GM23248 (cell line): ENCODE measurements at regions not wholly inside any gene's neighbourhood (a gene's known extent, or its start where the extent isn't known, plus 50 kb on each side); places are given as distances from the start of the nearest gene placed in this dataset.

ENCODE experiments used
- DNase-seq: peaks from one replicate; pipeline ENCODE4 v3.0.0-alpha.2; 2015
- H2AFZ ChIP-seq: fragments of 200-600 bp; sonication (generic); 2 replicates; pipeline ENCODE4 v1.6.1; 2016; ENCODE audit warnings: antibody characterized with exemption
- H3F3A ChIP-seq: fragments of 200-600 bp; sonication (generic); 2 replicates; pipeline ENCODE4 v1.6.1; 2016; ENCODE audit warnings: mild to moderate bottlenecking, antibody characterized with exemption, mixed run types; ENCODE audit not compliant: insufficient read depth
- H3K27ac ChIP-seq: fragments of 200-600 bp; sonication (generic); 2 replicates; pipeline ENCODE4 v1.5.1; 2016; ENCODE audit warnings: mild to moderate bottlenecking
- H3K27me3 ChIP-seq: fragments of 200-600 bp; sonication (generic); replicated peaks from 2 replicates; pipeline ENCODE4 v1.6.1; 2016; ENCODE audit warnings: mild to moderate bottlenecking; ENCODE audit not compliant: insufficient read depth
- H3K36me3 ChIP-seq: fragments of 200-600 bp; sonication (generic); 2 replicates; pipeline ENCODE4 v1.6.1; 2016; ENCODE audit warnings: low read depth, mild to moderate bottlenecking
- H3K4me1 ChIP-seq: fragments of 200-600 bp; sonication (generic); 2 replicates; pipeline ENCODE4 v1.6.1; 2016; ENCODE audit warnings: mild to moderate bottlenecking; ENCODE audit not compliant: insufficient read depth
- H3K4me2 ChIP-seq: fragments of 200-600 bp; sonication (generic); one replicate; pipeline ENCODE4 v1.6.1; 2016; ENCODE audit warnings: mild to moderate bottlenecking; ENCODE audit not compliant: unreplicated experiment
- H3K4me3 ChIP-seq: fragments of 200-600 bp; sonication (generic); 2 replicates; pipeline ENCODE4 v1.5.1; 2016; ENCODE audit warnings: mild to moderate bottlenecking
- H3K79me2 ChIP-seq: fragments of 200-600 bp; sonication (generic); 2 replicates; pipeline ENCODE4 v1.6.1; 2016; ENCODE audit warnings: mild to moderate bottlenecking; ENCODE audit not compliant: insufficient read depth
- H3K9ac ChIP-seq: fragments of 200-600 bp; sonication (generic); 2 replicates; pipeline ENCODE4 v1.6.1; 2016; ENCODE audit warnings: mild to moderate bottlenecking
- H3K9me2 ChIP-seq: fragments of 200-600 bp; sonication (generic); 2 replicates; pipeline ENCODE4 v1.6.1; 2016; ENCODE audit warnings: mixed run types, mild to moderate bottlenecking, moderate library complexity; ENCODE audit not compliant: insufficient read depth
- H3K9me3 ChIP-seq: fragments of 200-600 bp; sonication (generic); one replicate; pipeline ENCODE4 v1.6.1; 2017; ENCODE audit warnings: low read depth
- H4K20me1 ChIP-seq: fragments of 200-600 bp; sonication (generic); 2 replicates; pipeline ENCODE4 v1.6.0; 2016; ENCODE audit not compliant: insufficient read depth
- EZH2 ChIP-seq: fragments of 200-600 bp; sonication (generic); IDR thresholded peaks from 2 replicates; pipeline ENCODE4 v1.6.1; 2018; ENCODE audit warnings: antibody characterized with exemption, mild to moderate bottlenecking; ENCODE audit not compliant: insufficient read depth, poor library complexity, severe bottlenecking
- EZH2phosphoT487 ChIP-seq: fragments of 200-600 bp; sonication (generic); IDR thresholded peaks from 2 replicates; pipeline ENCODE4 v1.6.1; 2018; ENCODE audit warnings: antibody characterized with exemption, moderate library complexity, mild to moderate bottlenecking, low read depth; ENCODE audit not compliant: insufficient read depth
- WGBS, 2 experiments: methylation state at CpG; one replicate each; pipeline ENCODE4 v1.1.6; 2015 to 2017; ENCODE audit warnings: low lambda C conversion rate in 2 of 2, low coverage in 1 of 2; ENCODE audit errors: missing lambda C conversion rate in 2 of 2; 5-methylcytosine and 5-hydroxymethylcytosine counted together
- in situ Hi-C: fragments of 300-500 bp; cut with MboI; formaldehyde crosslinking; loops from 2 replicates; pipeline ENCODE4 v1.15.0; 2020

- Histone ChIP-seq H4K20me1 (no peaks in the 10 kb centered on the region), H3K4me3 (no peak overlapping the region), H3K9me2 (no peaks in the 10 kb centered on the region), H3F3A (no peaks in the 10 kb centered on the region), H3K4me2 (no peak overlapping the region), H3K9ac (no peak overlapping the region), H2AFZ (no peak overlapping the region), H3K9me3 (no peaks in the 10 kb centered on the region), H3K79me2 (no peaks in the 10 kb centered on the region), H3K36me3 (no peaks in the 10 kb centered on the region), H3K4me1 (no peaks in the 10 kb centered on the region), H3K27me3 (no peaks in the 10 kb centered on the region), H3K27ac (no peak overlapping the region)
- no peak for DNase-seq
- WGBS, 2 experiments: 60 to 62% methylated on average over 5 of the region's 5 CpGs
- TF ChIP-seq EZH2 (no peak), EZH2phosphoT487 (no peak)
- in situ Hi-C loops: no loop called here
Observed at GRCh38 chr1:30540611-30541192, 182.7 kb downstream of the MATN1 start.

GRCh38 chr1:30539884-30540283, 183.5 kb downstream of the MATN1 start:
- no peaks in the 10 kb centered on the region for H4K20me1 ChIP-seq
- WGBS, 2 experiments: 72 to 83% methylated on average over 6 of the region's 6 CpGs
- no peak overlapping the region for H2AFZ ChIP-seq
- H3K9me2 ChIP-seq: no peaks in the 10 kb centered on the region
- H3K9ac ChIP-seq: no peak overlapping the region
- DNase-seq: no peak
- no peaks in the 10 kb centered on the region for H3K27me3 ChIP-seq
- no peak overlapping the region for H3K27ac ChIP-seq
- H3K9me3 ChIP-seq: no peaks in the 10 kb centered on the region
- H3K4me3 ChIP-seq: no peak overlapping the region
- no peaks in the 10 kb centered on the region for H3K4me1 ChIP-seq
- H3F3A ChIP-seq: no peaks in the 10 kb centered on the region
- no peaks in the 10 kb centered on the region for H3K36me3 ChIP-seq
- TF ChIP-seq EZH2phosphoT487: no peak
- no peak for TF ChIP-seq EZH2
- in situ Hi-C loops: no loop called here
- H3K79me2 ChIP-seq: no peaks in the 10 kb centered on the region
- no peak overlapping the region for H3K4me2 ChIP-seq

DNA sequence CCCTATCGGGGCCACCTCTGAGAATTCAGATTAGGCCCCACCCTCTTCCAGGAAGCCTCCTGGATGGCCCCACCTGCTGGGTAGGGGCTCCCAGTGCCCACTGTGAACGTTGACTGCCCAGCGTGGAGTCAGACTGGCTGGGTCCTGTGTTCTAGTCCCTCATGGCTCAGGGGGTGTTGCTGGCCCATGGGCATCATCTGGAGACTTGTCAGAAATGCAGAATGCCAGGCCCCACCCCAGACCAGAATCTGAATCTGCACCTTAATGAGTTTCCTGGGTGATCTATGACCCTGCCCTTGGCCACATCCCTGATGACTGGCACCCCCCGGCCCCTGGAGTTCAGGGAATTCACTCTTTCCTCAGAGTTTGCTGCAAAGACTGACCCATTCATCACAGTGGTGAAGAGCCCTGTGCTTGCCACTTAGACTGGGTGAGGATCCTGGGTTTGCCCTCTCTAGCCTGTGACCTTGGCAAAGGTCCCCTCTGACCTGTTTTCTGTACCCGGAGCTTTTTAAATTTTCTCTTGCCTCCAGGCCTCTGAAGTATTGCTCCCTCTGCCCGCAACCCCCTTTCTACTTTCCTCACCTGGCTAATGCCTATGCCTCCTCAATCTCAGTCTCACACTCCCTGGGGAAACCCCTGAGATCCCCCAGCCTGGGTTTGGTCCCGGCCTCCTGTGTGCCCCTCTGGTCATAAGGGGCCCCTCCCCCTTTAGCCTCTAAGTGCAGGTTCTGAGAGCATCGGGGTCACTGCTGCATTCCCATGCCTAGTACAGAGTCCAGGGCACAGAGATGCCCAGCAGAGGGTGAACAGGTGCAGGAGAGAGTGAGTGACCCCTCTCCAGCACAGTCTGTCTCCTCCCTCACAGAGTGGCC, 184.2 kb downstream of the MATN1 start:
- 53 to 55% methylated on average over 8 of the region's 8 CpGs for WGBS, 2 experiments
- no peak overlapping the region for H3K9ac ChIP-seq
- H4K20me1 ChIP-seq: no peaks in the 10 kb centered on the region
- H3K79me2 ChIP-seq: no peaks in the 10 kb centered on the region
- no peaks in the 10 kb centered on the region for H3K9me2 ChIP-seq
- H3K27ac ChIP-seq: no peak overlapping the region
- no peaks in the 10 kb centered on the region for H3K36me3 ChIP-seq
- H3K9me3 ChIP-seq: no peaks in the 10 kb centered on the region
- no peaks in the 10 kb centered on the region for H3K27me3 ChIP-seq
- H3F3A ChIP-seq: no peaks in the 10 kb centered on the region
- H3K4me2 ChIP-seq: no peak overlapping the region
- DNase-seq: no peak
- no peak for TF ChIP-seq EZH2
- no peak for TF ChIP-seq EZH2phosphoT487
- in situ Hi-C loops: no loop called here
- H2AFZ ChIP-seq: no peak overlapping the region
- H3K4me3 ChIP-seq: no peak overlapping the region
- no peaks in the 10 kb centered on the region for H3K4me1 ChIP-seq

GRCh38 chr1:30538226-30538992, 185.0 kb downstream of the MATN1 start:
- Histone ChIP-seq H3K4me1 (no peaks in the 10 kb centered on the region), H3K4me2 (no peak overlapping the region), H3F3A (no peaks in the 10 kb centered on the region), H3K36me3 (no peaks in the 10 kb centered on the region), H4K20me1 (no peaks in the 10 kb centered on the region), H3K4me3 (no peak overlapping the region), H3K9me3 (no peaks in the 10 kb centered on the region), H3K27me3 (no peaks in the 10 kb centered on the region), H3K79me2 (no peaks in the 10 kb centered on the region), H2AFZ (no peak overlapping the region), H3K9ac (no peak overlapping the region), H3K9me2 (no peaks in the 10 kb centered on the region), H3K27ac (no peak overlapping the region)
- in situ Hi-C loops: no loop called here
- TF ChIP-seq EZH2: no peak
- TF ChIP-seq EZH2phosphoT487: no peak
- DNase-seq: no peak
- 56 to 57% methylated on average over 12 of the region's 12 CpGs for WGBS, 2 experiments
